Inflammatory macrophage treated with lipopolysaccharide for 4 hours (primary cell): ENCODE measurements at regions not wholly inside any gene's neighbourhood (a gene's known extent, or its start where the extent isn't known, plus 50 kb on each side); places are given as distances from the start of the nearest gene placed in this dataset.

ENCODE experiments used
- DNase-seq: peaks from one replicate; pipeline ENCODE4 v3.0.0-alpha.2; 2020

- no peak for DNase-seq
Measured at GRCh38 chr6:156400487-156400886, 376.7 kb upstream of the ARID1B start.

GRCh38 chr6:156398966-156399365 lies 378.2 kb upstream of the ARID1B start:
- no peak for DNase-seq

DNA sequence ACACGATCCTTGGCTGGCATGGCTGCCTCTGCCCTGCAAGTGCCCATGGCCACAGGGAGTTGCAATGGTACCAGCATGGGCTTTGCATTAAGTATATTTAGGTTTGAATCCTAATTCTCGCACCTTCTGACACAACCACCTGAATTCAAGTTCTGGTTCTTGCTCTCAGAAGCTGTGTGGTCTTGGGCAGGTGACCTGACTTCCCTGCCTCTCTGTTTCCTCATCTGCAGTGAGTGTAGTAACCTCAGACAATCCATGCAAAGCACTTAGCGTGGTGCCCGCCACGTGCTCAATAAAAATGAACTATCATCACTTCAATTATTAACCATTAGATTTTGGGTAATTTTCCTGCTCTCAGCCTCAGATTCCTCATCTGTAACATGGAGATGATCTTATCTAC lies 378.8 kb upstream of the ARID1B start:
- no peak for DNase-seq

GRCh38 chr6:156396791-156397418 lies 380.3 kb upstream of the ARID1B start:
- no peak for DNase-seq

DNA sequence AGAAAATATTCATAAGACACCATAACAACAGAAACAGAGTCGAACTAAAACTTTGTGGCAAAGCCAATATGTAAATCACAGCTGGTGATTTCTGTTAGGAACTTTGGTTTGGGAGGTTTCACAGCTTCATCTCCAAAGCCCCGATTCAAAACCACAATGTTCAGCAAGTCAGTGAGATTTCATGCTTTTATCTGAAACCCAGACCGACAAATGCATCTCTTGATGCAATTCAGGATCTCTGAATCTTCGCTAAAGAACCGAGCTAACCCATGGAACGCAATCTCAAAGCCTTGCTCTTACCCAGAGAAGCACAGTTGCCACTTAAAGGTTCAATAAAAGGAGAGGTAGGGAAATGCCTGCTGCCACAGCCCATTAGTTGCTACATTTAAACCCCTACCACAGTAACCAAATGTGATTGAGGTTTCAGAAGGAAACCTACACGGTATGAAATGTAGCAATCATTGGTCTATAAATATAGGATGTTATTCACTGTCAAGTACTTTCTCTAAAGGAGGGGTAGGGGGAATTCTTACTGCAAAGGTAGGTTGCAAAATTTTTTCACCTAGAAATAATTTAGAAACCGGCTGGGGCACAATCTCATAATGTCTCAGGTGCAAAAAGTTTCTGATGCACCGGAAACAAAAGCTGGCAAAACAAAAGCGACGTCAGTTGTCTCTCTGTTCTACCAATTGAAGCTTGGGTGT lies 381.0 kb upstream of the ARID1B start:
- no peak for DNase-seq

DNA sequence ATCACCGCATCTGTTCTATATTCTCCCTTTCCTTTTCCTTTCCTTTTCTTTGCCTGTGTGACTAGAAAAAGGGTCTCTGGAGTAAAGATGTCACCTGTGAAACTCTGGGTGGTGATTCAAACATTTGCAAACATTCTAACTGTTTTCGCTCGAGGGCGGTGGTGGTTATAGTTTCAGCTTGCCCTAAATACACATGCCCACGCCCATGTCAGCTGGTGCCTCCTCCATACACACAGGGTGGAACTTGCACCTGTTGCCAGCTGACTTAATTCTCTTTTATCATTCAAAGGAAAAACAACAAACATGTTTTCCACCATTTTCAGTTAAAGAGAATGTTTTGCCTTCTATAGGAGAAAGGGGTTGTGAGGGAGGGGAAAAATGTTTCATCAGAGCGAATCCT lies 381.9 kb upstream of the ARID1B start:
- no peak for DNase-seq

DNA sequence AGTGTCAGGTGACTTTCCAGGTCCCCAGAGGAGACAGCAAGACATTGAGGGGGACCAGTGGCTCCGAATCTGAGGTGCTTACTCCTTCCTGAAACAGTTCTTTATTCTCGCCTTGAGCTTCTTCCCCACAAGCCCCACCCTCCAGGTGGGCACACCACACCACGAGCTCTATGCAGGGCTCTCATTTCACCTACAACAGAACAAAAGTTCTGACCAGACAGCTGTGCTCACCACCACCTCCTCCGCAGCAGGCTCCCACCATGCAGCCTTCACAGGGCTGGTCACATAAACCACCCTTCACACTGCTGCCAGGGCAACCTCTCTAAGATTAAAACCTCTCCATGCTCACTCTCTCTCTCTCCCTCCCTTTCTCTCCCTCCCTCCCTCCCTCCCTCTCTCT lies 384.5 kb upstream of the ARID1B start:
- DNase-seq = no peak

DNA sequence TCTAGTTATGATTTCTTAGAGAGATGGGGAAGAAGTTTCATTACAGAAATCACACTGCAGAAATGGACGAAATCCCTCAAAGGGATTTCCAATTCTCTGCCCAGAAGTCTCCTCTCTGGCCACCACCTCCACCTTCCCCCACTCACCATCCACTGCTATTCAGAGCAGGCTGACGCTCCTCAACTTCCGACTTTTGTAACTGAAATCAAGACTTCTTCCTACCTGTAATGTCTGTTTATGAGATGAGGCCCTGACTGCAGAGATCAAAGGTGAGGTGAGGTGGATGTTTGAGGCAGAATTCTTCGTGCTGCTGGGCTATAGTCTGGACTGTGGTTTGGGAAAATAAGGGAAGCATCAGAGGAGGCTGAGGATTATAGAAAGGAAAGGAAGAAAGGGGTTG lies 385.2 kb upstream of the ARID1B start:
- no peak for DNase-seq

GRCh38 chr6:156391061-156391672 lies 386.0 kb upstream of the ARID1B start:
- no peak for DNase-seq

GRCh38 chr6:156390621-156391020 lies 386.6 kb upstream of the ARID1B start:
- no peak for DNase-seq

DNA sequence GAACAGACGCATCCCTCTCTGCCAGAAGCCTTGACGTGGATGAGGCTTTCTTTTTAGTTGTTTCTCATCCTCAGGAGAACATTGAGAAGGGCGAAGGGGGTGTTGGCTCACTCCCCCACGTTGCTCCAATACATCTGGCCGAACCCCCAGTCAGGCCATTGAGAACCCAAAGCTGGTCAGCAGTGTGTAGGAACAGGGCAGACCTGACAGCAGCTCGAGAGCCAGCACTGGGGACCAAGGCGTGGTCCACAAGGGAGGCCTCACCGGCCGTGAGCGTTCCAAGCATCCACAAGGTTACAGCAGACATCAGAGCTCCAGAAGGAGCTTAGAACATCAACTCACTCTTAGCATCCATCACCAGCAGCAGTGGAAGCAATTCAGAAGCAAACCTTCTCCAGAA lies 387.9 kb upstream of the ARID1B start:
- no peak for DNase-seq

DNA sequence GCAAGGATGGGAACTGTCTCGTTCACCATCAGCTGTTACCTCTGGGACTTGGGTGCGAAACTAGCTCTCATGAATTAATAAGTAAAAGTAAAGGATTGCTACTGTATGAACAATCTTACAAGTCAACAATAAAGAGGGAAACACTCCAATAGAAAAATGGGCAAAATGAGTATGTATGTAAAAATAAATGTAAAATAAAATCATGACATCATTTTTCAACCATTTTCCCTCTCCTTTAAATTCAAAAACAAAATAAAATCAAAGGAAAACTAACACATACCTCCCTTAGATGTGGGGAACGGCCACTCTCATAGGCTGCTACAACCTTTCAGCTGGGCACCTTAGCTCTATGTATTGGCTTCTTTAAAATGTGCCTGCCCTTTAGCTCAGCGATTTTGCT lies 389.7 kb upstream of the ARID1B start:
- DNase-seq = no peak

DNA sequence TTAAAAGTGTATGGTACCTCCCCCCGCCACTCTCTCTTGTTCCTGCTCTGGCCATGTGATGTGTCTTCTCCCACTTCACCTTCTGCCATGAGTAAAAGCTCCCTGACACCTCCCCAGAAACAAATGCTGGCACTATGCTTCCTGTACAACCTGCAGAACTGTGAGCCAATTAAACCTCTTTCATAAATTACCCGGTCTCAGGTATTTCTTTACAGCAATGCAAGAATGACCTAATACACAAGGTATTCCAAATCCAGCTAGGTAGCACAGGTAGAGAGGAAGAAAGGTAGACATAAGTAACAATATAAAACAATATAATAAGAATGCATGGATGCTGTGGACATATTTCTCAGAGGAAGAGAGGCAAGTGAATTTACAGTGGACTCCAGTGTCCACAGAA lies 394.1 kb upstream of the ARID1B start:
- DNase-seq = no peak

DNA sequence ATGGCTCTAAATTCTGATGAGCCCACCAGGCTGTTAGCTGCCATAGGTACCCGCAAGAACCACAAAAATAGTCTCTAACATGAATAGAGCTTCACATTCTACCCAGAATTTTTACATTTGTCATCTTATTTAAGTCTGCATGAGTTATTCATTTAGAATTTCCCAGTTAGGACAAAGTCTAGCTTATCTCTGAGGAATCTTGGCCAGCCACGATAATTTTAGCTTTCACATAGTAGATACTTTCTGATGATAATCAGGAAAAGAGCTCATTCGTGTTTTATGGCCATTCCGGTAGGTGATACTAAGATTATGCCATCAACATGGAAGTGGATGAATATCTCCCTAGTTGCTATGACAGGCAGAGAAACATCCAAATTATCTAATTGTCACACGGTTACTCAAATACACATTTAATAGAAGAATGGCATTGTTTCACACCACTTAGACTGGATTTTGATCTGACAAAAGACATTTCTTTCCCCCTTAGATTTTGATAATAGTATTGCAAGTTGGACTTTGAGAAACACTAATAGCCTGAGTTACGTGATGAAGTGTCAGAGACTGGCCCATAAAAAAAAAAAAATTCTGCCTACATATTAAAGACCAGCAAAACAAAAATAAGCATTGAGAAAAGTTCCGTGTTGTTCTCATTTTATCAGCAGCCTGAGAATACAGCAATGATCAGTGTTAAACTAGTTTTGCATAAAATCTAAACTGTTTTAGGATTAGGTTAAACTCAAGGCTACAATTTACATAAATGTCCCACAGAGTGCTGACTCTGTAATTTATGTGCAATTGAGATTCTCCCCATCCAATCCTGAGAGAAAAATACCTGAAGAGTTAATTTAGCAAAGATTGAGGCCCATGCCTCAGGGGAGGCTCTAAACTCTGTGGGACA lies 397.5 kb upstream of the ARID1B start:
- no peak for DNase-seq

- no peak for DNase-seq
Measured at GRCh38 chr6:156378853-156379252, 398.3 kb upstream of the ARID1B start.

DNA sequence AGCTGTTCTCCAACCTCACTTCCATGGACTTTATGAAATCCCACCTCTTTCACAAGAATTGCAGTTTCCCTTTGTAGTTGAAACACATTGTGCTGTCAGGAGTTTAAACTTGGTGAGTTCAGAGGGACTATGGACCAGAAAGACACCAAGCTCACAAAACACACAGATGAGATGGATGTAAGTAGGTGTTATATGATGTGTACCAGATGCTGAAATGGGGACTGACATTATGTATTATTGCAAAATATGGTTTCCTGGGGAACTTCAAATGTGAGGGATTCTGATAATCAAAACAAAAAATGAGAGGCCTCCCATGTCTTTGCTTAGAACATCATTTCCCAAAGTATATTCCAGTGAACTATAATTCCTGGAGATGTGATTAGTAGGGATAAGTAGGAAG lies 401.1 kb upstream of the ARID1B start:
- DNase-seq = no peak

DNA sequence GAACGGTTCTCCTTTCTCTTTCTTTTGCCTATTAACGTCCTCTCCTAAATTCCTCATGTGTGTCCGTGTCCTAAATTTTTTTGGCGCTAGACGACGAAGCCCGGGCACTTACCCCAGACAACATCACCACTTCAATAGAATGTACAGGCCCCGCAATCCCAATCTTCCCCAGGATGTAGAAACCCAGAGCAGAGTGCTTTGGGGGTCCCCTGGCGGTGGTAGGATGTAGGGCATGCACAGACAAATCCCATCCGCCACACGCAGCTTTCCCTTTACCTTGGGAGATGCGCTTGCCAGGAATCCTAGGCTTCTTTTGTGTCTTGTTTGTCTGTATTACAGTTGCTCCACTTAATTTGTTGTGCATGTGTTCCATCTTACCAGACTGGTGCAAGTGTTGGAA lies 417.3 kb upstream of the ARID1B start:
- no peak for DNase-seq

GRCh38 chr6:156352861-156353260 lies 424.3 kb upstream of the ARID1B start:
- no peak for DNase-seq

DNA sequence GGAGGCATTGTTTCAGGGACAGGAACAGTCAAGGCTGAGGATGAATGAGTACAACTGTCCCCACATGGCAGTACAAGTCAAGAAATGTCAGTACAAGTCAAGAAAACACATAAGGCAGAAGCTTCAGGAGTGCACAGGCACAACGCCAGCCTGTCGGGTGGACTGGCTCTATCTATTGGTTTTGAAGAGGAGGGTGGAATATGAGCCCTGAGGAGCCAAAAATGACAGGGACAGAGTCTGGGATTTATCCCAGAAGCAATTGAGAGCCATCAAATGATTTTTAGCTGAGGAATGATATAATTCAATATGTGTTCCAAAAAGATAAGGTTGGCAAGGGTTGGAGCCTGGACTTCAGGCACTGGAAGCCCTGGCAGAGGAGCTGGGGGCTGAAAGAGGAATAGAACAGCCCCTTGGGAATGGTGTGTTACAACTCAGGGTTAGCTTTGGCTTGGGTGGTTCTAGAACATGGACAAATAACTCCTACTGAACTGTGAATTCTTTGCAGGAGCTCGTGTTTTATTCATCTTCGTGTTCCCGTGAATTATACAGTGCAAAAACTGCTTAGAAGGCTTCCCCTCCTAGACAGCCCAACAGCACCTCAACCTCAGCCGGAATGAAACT lies 425.7 kb upstream of the ARID1B start:
- no peak for DNase-seq

GRCh38 chr6:156350337-156350736 lies 426.8 kb upstream of the ARID1B start:
- DNase-seq = no peak

DNA sequence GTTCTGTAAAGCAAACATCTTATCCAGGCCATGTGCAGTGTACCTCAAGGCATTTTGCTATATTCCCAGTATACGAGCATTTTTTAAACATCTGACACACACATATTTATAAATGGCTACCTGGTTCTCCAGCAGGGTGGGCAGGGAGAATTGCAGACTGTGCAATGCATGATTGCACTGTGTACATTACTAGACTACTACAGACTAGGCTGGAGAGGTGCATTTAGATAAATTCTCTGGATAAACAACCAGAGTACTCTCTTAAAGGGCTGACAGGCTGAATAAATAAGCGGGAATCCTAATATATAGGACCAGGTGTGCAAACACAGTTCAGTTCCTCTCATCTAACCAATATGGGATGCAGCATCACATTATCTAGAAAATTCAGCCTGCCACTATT lies 428.3 kb upstream of the ARID1B start:
- no peak for DNase-seq

- DNase-seq = peak; percentile 23
Measured at GRCh38 chr6:156348424-156348823, 428.8 kb upstream of the ARID1B start.

DNA sequence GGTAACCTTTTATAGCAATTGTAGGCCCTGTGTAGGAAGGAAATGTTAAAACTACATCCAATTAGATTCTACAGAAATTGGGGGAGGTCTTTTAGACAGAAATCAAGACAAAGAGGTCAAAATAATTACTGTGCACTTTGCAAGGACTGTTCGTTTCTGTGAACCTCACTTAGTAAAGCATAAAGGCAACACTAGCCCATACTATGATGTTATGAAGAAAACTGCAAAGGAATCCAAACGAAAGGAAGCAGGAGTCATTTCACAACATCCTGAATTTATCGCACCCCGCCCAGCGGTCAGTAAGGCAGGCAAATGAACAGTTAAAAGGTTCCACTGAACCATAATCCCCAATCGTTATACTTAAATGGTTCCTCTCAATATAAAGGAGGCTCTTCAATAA lies 429.5 kb upstream of the ARID1B start:
- peak; percentile 23 for DNase-seq
